Breast epithelium (tissue), 4 donors: ENCODE measurements at regions not wholly inside any gene's neighbourhood (a gene's known extent, or its start where the extent isn't known, plus 50 kb on each side); places are given as distances from the start of the nearest gene placed in this dataset.
A peak's percentile ranks its signal among the peaks of the same experiment; 100 is the strongest.

Experiments
- DNase-seq, 2 donors: peaks; one replicate each; pipeline ENCODE4 v3.0.0-alpha.2; 2019; ENCODE audit warnings: low spot score in 2 of 2
- H3K27ac ChIP-seq, 2 donors: fragments of 200-600 bp; sonication (generic) in 1 of 2; one replicate each; pipeline ENCODE4 v1.5.1; 2016 to 2019; ENCODE audit warnings: mild to moderate bottlenecking in 1 of 2
- H3K27me3 ChIP-seq, 2 donors: fragments of 200-600 bp; sonication (generic) in 1 of 2; one replicate each; pipeline versions ENCODE4 v1.5.1 to v1.6.0; 2017 to 2019; ENCODE audit warnings: control low read depth in 1 of 2, mild to moderate bottlenecking in 1 of 2
- H3K36me3 ChIP-seq: fragments of 200-600 bp; one replicate; pipeline ENCODE4 v1.5.1; 2019
- H3K4me1 ChIP-seq, 2 donors: fragments of 200-600 bp; sonication (generic); one replicate each; pipeline ENCODE4 v1.5.1; 2016 to 2019; ENCODE audit warnings: control low read depth in 1 of 2
- H3K4me3 ChIP-seq, 3 donors: fragments of 200-600 bp; sonication (generic); 1 replicate in 2 of 3; 2 replicates in 1 of 3; pipeline ENCODE4 v1.5.1; 2016 to 2019; ENCODE audit warnings: mild to moderate bottlenecking in 3 of 3, moderate library complexity in 2 of 3
- H3K9me3 ChIP-seq, 2 donors: fragments of 200-600 bp; sonication (generic) in 1 of 2; one replicate each; pipeline ENCODE4 v1.5.1; 2016 to 2019; ENCODE audit warnings: control low read depth in 1 of 2
- POLR2A ChIP-seq: fragments of 450-650 bp; IDR thresholded peaks from one replicate; pipeline ENCODE4 v1.6.1; 2016; ENCODE audit warnings: antibody characterized with exemption, mild to moderate bottlenecking, moderate library complexity
- POLR2AphosphoS5 ChIP-seq, 3 donors: sonication (generic); formaldehyde crosslinking; IDR thresholded peaks; one replicate each; pipeline ENCODE4 v1.6.1; 2017; ENCODE audit warnings: antibody characterized with exemption in 3 of 3
- intact Hi-C: fragments of 100-400 bp; cut with DNase I; formaldehyde crosslinking; loops from one replicate; pipeline ENCODE4 v1.15.1; 2023; ENCODE audit warnings: low total_unique reads
- TF ChIP-seq, protein P1 (sequence below), 3 donors: fragments of 450-650 bp; IDR thresholded peaks; one replicate each; pipeline ENCODE4 v1.5.1; 2016 to 2017; ENCODE audit warnings: antibody characterized with exemption in 3 of 3, mild to moderate bottlenecking in 3 of 3, moderate library complexity in 3 of 3

GRCh38 chr6:44657206-44657819 lies 269.8 kb downstream of the CDC5L start:
- no peak overlapping the region for H3K27ac ChIP-seq
- no peaks in the 10 kb centered on the region for H3K9me3 ChIP-seq
- peaks cover 0 to 10% of the 10 kb centered on the region in 2 donors for H3K4me1 ChIP-seq
- no peak overlapping the region for H3K4me3 ChIP-seq
- TF ChIP-seq, protein P1, sequence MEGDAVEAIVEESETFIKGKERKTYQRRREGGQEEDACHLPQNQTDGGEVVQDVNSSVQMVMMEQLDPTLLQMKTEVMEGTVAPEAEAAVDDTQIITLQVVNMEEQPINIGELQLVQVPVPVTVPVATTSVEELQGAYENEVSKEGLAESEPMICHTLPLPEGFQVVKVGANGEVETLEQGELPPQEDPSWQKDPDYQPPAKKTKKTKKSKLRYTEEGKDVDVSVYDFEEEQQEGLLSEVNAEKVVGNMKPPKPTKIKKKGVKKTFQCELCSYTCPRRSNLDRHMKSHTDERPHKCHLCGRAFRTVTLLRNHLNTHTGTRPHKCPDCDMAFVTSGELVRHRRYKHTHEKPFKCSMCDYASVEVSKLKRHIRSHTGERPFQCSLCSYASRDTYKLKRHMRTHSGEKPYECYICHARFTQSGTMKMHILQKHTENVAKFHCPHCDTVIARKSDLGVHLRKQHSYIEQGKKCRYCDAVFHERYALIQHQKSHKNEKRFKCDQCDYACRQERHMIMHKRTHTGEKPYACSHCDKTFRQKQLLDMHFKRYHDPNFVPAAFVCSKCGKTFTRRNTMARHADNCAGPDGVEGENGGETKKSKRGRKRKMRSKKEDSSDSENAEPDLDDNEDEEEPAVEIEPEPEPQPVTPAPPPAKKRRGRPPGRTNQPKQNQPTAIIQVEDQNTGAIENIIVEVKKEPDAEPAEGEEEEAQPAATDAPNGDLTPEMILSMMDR (IDR thresholded peaks at IDR 0.05) = no peak
- TF ChIP-seq POLR2AphosphoS5 (IDR thresholded peaks at IDR 0.05) (no peak), POLR2A (no peak)
- intact Hi-C loops = loop anchor here (10.0 kb wide), 2 partner anchors 97 to 1267 kb away; no protein-coding TSS in a partner anchor
- DNase-seq = no peak
- no peaks in the 10 kb centered on the region for H3K36me3 ChIP-seq
- no peaks in the 10 kb centered on the region for H3K27me3 ChIP-seq

GRCh38 chr6:44658571-44658970 lies 271.1 kb downstream of the CDC5L start:
- peaks cover 0 to 10% of the 10 kb centered on the region in 2 donors for H3K4me1 ChIP-seq
- H3K4me3 ChIP-seq = no peak overlapping the region
- no peaks in the 10 kb centered on the region for H3K9me3 ChIP-seq
- H3K27me3 ChIP-seq = no peaks in the 10 kb centered on the region
- H3K36me3 ChIP-seq = no peaks in the 10 kb centered on the region
- TF ChIP-seq, protein P1 (IDR thresholded peaks at IDR 0.05) = no peak
- TF ChIP-seq POLR2AphosphoS5 (IDR thresholded peaks at IDR 0.05) (no peak), POLR2A (no peak)
- intact Hi-C loops = loop anchor here (10.0 kb wide), 2 partner anchors 96 to 1266 kb away; no protein-coding TSS in a partner anchor
- DNase-seq = no peak
- no peak overlapping the region for H3K27ac ChIP-seq

- Histone ChIP-seq H3K27me3 (no peaks in the 10 kb centered on the region), H3K4me1 (peaks cover 0 to 10% of the 10 kb centered on the region in 2 donors), H3K36me3 (no peaks in the 10 kb centered on the region), H3K4me3 (no peak overlapping the region), H3K27ac (no peak overlapping the region), H3K9me3 (no peaks in the 10 kb centered on the region)
- DNase-seq = no peak
- TF ChIP-seq, protein P1 (IDR thresholded peaks at IDR 0.05) = no peak
- TF ChIP-seq POLR2AphosphoS5 (IDR thresholded peaks at IDR 0.05) (no peak), POLR2A (no peak)
- intact Hi-C loops = loop anchor here (10.0 kb wide), 2 partner anchors 95 to 1265 kb away; no protein-coding TSS in a partner anchor
Measured at GRCh38 chr6:44659726-44660125, 272.2 kb downstream of the CDC5L start.

GRCh38 chr6:44660561-44661220 lies 273.2 kb downstream of the CDC5L start:
- intact Hi-C loops = no loop called here
- DNase-seq = no peak
- H3K9me3 ChIP-seq = no peaks in the 10 kb centered on the region
- no peaks in the 10 kb centered on the region for H3K36me3 ChIP-seq
- H3K27me3 ChIP-seq = no peaks in the 10 kb centered on the region
- H3K27ac ChIP-seq = peak overlapping the region; percentile 52
- H3K4me3 ChIP-seq = no peak overlapping the region
- H3K4me1 ChIP-seq = peaks cover 0 to 10% of the 10 kb centered on the region in 2 donors
- no peak for TF ChIP-seq POLR2AphosphoS5 (IDR thresholded peaks at IDR 0.05)
- TF ChIP-seq, protein P1 (IDR thresholded peaks at IDR 0.05) = no peak
- TF ChIP-seq POLR2A = no peak
